ENCODE measurements at regions not wholly inside any gene's neighbourhood (a gene's known extent, or its start where the extent isn't known, plus 50 kb on each side); places are given as distances from the start of the nearest gene placed in this dataset.

- no peak for TF ChIP-seq CTCF (IDR thresholded peaks at IDR 0.05; ENCODE audit: low read depth, low read length, missing control alignments)
- no peak for DNase-seq (ENCODE audit: low read depth)
- no peak overlapping the region for H3K4me3 ChIP-seq (ENCODE audit: low read depth, low read length)
Measured at GRCh38 chr9:1580215-1580614, 434.9 kb upstream of the SMARCA2 start.

- DNase-seq (ENCODE audit: low read depth) = no peak
- no peak for TF ChIP-seq CTCF (IDR thresholded peaks at IDR 0.05; ENCODE audit: low read depth, low read length, missing control alignments)
- H3K4me3 ChIP-seq (ENCODE audit: low read depth, low read length) = no peak overlapping the region
Measured at GRCh38 chr9:1581926-1582325, 433.2 kb upstream of the SMARCA2 start.

GRCh38 chr9:1591310-1591709 lies 423.8 kb upstream of the SMARCA2 start:
- no peak for TF ChIP-seq CTCF (IDR thresholded peaks at IDR 0.05; ENCODE audit: low read depth, low read length, missing control alignments)
- H3K4me3 ChIP-seq (ENCODE audit: low read depth, low read length) = no peak overlapping the region
- no peak for DNase-seq (ENCODE audit: low read depth)

- no peak for DNase-seq (ENCODE audit: low read depth)
- no peak overlapping the region for H3K4me3 ChIP-seq (ENCODE audit: low read depth, low read length)
- TF ChIP-seq CTCF (IDR thresholded peaks at IDR 0.05; ENCODE audit: low read depth, low read length, missing control alignments) = no peak
Measured at GRCh38 chr9:1598270-1598669, 416.9 kb upstream of the SMARCA2 start.

- no peak for DNase-seq (ENCODE audit: low read depth)
- no peak for TF ChIP-seq CTCF (IDR thresholded peaks at IDR 0.05; ENCODE audit: low read depth, low read length, missing control alignments)
- H3K4me3 ChIP-seq (ENCODE audit: low read depth, low read length) = no peak overlapping the region
Measured at GRCh38 chr9:1599961-1600360, 415.2 kb upstream of the SMARCA2 start.

GRCh38 chr9:1604942-1605560 lies 410.1 kb upstream of the SMARCA2 start:
- TF ChIP-seq CTCF (IDR thresholded peaks at IDR 0.05; ENCODE audit: low read depth, low read length, missing control alignments) = peak; percentile 70
- H3K4me3 ChIP-seq (ENCODE audit: low read depth, low read length) = no peak overlapping the region
- DNase-seq (ENCODE audit: low read depth) = peak; percentile 5

- TF ChIP-seq CTCF (IDR thresholded peaks at IDR 0.05; ENCODE audit: low read depth, low read length, missing control alignments) = no peak
- H3K4me3 ChIP-seq (ENCODE audit: low read depth, low read length) = no peak overlapping the region
- no peak for DNase-seq (ENCODE audit: low read depth)
Measured at GRCh38 chr9:1606253-1606652, 408.9 kb upstream of the SMARCA2 start.

Measured in GM12864 (cell line).